Activated CD4-positive, alpha-beta T cell treated with anti-CD3 and anti-CD28 coated beads, Interleukin-2, amount 10 ng/mL, durations not matched to agents 7 days and 5 days (primary cell): ENCODE measurements at regions not wholly inside any gene's neighbourhood (a gene's known extent, or its start where the extent isn't known, plus 50 kb on each side); places are given as distances from the start of the nearest gene placed in this dataset.

Experiments
- CTCF ChIA-PET: fragments of 350-600 bp; sonication (Branson Sonifier 250); formaldehyde crosslinking; loops from one replicate; lab custom pipeline; 2021; ENCODE audit warnings: antibody characterized with exemption; lab: Charles Lee
- POLR2A ChIA-PET: fragments of 350-600 bp; sonication (Branson Sonifier 250); formaldehyde crosslinking; loops from one replicate; lab custom pipeline; 2021; ENCODE audit warnings: antibody characterized with exemption; lab: Charles Lee
- DNase-seq: peaks from one replicate; pipeline ENCODE4 v3.0.0-alpha.2; 2020
- H3K27ac Mint-ChIP-seq: one replicate; pipeline ENCODE4 v1.8.0; 2021; ENCODE audit warnings: mild to moderate bottlenecking, moderate library complexity, mixed read lengths
- H3K27me3 Mint-ChIP-seq: one replicate; pipeline ENCODE4 v1.8.0; 2021; ENCODE audit warnings: mixed read lengths
- H3K36me3 Mint-ChIP-seq: one replicate; pipeline ENCODE4 v1.8.0; 2021; ENCODE audit warnings: low read depth, mixed read lengths
- H3K4me1 Mint-ChIP-seq: one replicate; pipeline ENCODE4 v1.8.0; 2021; ENCODE audit warnings: mixed read lengths
- H3K4me3 Mint-ChIP-seq: one replicate; pipeline ENCODE4 v1.8.0; 2021; ENCODE audit warnings: mild to moderate bottlenecking, moderate library complexity, mixed read lengths
- H3K9me3 Mint-ChIP-seq: one replicate; pipeline ENCODE4 v1.8.0; 2021; ENCODE audit warnings: mixed read lengths

- H3K27me3 Mint-ChIP-seq, result peaks cover 64% of the 10 kb centered on the region
- H3K36me3 Mint-ChIP-seq, result no peaks in the 10 kb centered on the region
- POLR2A ChIA-PET, result interaction anchor here (0.7 kb wide), 1 partner anchor 551 kb away, joined by 3 read pairs; no protein-coding TSS in a partner anchor
- H3K27ac Mint-ChIP-seq, result no peak overlapping the region
- no peak for DNase-seq
- no peak overlapping the region for H3K4me3 Mint-ChIP-seq
- CTCF ChIA-PET, result no interaction called here
- peaks cover 18% of the 10 kb centered on the region for H3K4me1 Mint-ChIP-seq
- no peaks in the 10 kb centered on the region for H3K9me3 Mint-ChIP-seq
These were observed 129.5 kb downstream of the GPX5 start for GRCh38 chr6:28655164-28655563.

- ChIA-PET POLR2A (no interaction called here), CTCF (no interaction called here)
- H3K27me3 Mint-ChIP-seq, result peaks cover 62% of the 10 kb centered on the region
- peaks cover 18% of the 10 kb centered on the region for H3K4me1 Mint-ChIP-seq
- no peak overlapping the region for H3K27ac Mint-ChIP-seq
- H3K4me3 Mint-ChIP-seq, result no peak overlapping the region
- no peak for DNase-seq
- H3K36me3 Mint-ChIP-seq, result no peaks in the 10 kb centered on the region
- no peaks in the 10 kb centered on the region for H3K9me3 Mint-ChIP-seq
These were observed 131.0 kb downstream of the GPX5 start for GRCh38 chr6:28656715-28657114.

- Mint-ChIP-seq H3K4me3 (peak overlapping the region; percentile 71), H3K27me3 (peaks cover 58% of the 10 kb centered on the region), H3K4me1 (peaks cover 18% of the 10 kb centered on the region), H3K9me3 (no peaks in the 10 kb centered on the region), H3K27ac (no peak overlapping the region), H3K36me3 (no peaks in the 10 kb centered on the region)
- ChIA-PET POLR2A (no interaction called here), CTCF (interaction anchor here (1.2 kb wide), 1 partner anchor 51 kb away, joined by 4 read pairs; no protein-coding TSS in a partner anchor)
- DNase-seq, result no peak
These were observed 131.7 kb downstream of the GPX5 start for GRCh38 chr6:28657381-28657768.

GRCh38 chr6:28657769-28658465 lies 132.2 kb downstream of the GPX5 start:
- DNase-seq, result peak; percentile 39
- Mint-ChIP-seq H3K4me1 (peaks cover 18% of the 10 kb centered on the region), H3K36me3 (no peaks in the 10 kb centered on the region), H3K9me3 (no peaks in the 10 kb centered on the region), H3K27me3 (peaks cover 58% of the 10 kb centered on the region), H3K27ac (peak overlapping the region; percentile 68), H3K4me3 (peak overlapping the region; percentile 71)
- POLR2A ChIA-PET, result no interaction called here
- CTCF ChIA-PET, result interaction anchor here (1.2 kb wide), 1 partner anchor 51 kb away, joined by 4 read pairs; no protein-coding TSS in a partner anchor

- Mint-ChIP-seq H3K9me3 (no peaks in the 10 kb centered on the region), H3K36me3 (no peaks in the 10 kb centered on the region), H3K27ac (peak overlapping the region; percentile 68), H3K27me3 (peaks cover 58% of the 10 kb centered on the region), H3K4me3 (peak overlapping the region; percentile 71), H3K4me1 (peaks cover 18% of the 10 kb centered on the region)
- POLR2A ChIA-PET, result no interaction called here
- CTCF ChIA-PET, result interaction anchor here (1.2 kb wide), 1 partner anchor 52 kb away, joined by 4 read pairs; no protein-coding TSS in a partner anchor
- no peak for DNase-seq
These were observed 133.0 kb downstream of the GPX5 start for GRCh38 chr6:28658475-28659249.

DNA sequence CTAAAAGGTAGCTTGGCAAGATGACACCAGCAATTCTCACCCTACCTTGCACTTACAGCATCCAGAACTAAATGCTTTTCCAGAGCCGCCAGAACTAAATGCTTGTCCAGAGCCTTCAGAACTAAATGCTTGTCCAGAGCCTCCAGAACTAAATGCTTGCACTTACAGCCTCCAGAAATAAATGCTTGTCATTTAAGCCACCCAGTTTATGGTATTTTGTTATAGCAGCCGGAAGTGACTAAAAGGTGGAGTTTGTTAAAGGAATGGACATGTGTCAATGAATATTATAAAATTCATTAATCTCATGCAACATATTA lies 133.5 kb downstream of the GPX5 start:
- ChIA-PET CTCF (no interaction called here), POLR2A (no interaction called here)
- Mint-ChIP-seq H3K36me3 (no peaks in the 10 kb centered on the region), H3K4me3 (no peak overlapping the region), H3K4me1 (peaks cover 18% of the 10 kb centered on the region), H3K27me3 (peaks cover 56% of the 10 kb centered on the region), H3K9me3 (no peaks in the 10 kb centered on the region), H3K27ac (no peak overlapping the region)
- no peak for DNase-seq

- H3K27ac Mint-ChIP-seq, result no peak overlapping the region
- ChIA-PET CTCF (no interaction called here), POLR2A (no interaction called here)
- H3K36me3 Mint-ChIP-seq, result no peaks in the 10 kb centered on the region
- DNase-seq, result no peak
- no peaks in the 10 kb centered on the region for H3K9me3 Mint-ChIP-seq
- peaks cover 51% of the 10 kb centered on the region for H3K27me3 Mint-ChIP-seq
- H3K4me1 Mint-ChIP-seq, result peaks cover 18% of the 10 kb centered on the region
- no peak overlapping the region for H3K4me3 Mint-ChIP-seq
These were observed 135.5 kb downstream of the GPX5 start for GRCh38 chr6:28661097-28661713.

DNA sequence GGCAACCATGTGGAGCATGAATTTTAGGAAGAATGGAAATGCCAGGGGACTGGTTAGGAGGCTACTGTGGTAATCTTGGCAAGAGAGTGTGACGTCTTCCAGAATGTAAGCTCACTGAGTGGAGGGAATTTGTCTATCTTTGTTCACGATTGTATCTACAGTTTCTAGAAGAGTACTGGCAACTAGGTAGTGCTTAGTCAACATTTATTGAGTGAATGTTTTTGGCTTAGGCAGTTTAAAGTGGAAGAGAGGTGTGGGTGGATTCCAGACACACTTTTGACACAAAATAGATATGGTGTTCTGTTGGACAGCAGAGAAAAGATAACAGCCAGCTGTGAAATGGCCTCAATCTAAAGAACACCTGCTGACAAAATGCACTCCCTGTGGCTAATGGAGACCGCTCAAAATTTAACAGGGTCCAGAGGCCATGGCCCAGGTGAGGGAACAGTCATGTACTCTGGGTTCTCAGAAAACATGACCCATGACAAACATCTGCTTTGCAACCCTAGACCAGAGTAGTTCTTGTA lies 139.3 kb downstream of the GPX5 start:
- H3K27me3 Mint-ChIP-seq, result peaks cover 22% of the 10 kb centered on the region
- DNase-seq, result no peak
- H3K4me1 Mint-ChIP-seq, result no peaks in the 10 kb centered on the region
- CTCF ChIA-PET, result no interaction called here
- H3K27ac Mint-ChIP-seq, result no peak overlapping the region
- no peaks in the 10 kb centered on the region for H3K9me3 Mint-ChIP-seq
- H3K36me3 Mint-ChIP-seq, result no peaks in the 10 kb centered on the region
- POLR2A ChIA-PET, result no interaction called here
- H3K4me3 Mint-ChIP-seq, result no peak overlapping the region

DNA sequence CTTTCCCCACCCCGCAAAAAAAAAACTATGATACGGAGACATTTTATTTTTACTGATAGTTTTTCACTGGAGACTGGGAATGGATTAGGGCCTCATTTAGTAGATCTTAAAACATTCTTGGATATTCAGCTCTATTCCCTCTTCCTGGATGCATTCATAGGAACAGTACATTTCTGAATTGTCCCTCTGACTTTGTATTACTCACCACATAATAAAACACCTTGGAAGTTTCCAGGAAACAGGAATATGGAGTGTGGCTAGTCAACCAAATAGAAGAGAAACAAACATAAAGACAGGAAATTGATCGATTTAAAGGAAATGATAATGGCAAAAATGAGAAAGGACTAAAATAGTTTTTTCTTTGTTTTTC lies 147.7 kb downstream of the GPX5 start:
- peaks cover 53% of the 10 kb centered on the region for H3K27me3 Mint-ChIP-seq
- CTCF ChIA-PET, result interaction anchor here (0.6 to 0.7 kb wide), 2 partner anchors 165 to 593 kb away, joined by 3 to 4 read pairs; no protein-coding TSS in a partner anchor
- H3K4me3 Mint-ChIP-seq, result peak overlapping the region; percentile 68
- H3K36me3 Mint-ChIP-seq, result no peaks in the 10 kb centered on the region
- POLR2A ChIA-PET, result no interaction called here
- H3K4me1 Mint-ChIP-seq, result peaks cover 14% of the 10 kb centered on the region
- DNase-seq, result no peak
- peaks cover 2% of the 10 kb centered on the region for H3K9me3 Mint-ChIP-seq
- H3K27ac Mint-ChIP-seq, result no peak overlapping the region

GRCh38 chr6:28673787-28674671 lies 148.3 kb downstream of the GPX5 start:
- Mint-ChIP-seq H3K27me3 (peaks cover 56% of the 10 kb centered on the region), H3K9me3 (peaks cover 2% of the 10 kb centered on the region), H3K4me1 (peaks cover 14% of the 10 kb centered on the region), H3K27ac (no peak overlapping the region), H3K36me3 (no peaks in the 10 kb centered on the region), H3K4me3 (peak overlapping the region; percentile 68)
- DNase-seq, result peak; percentile 12
- ChIA-PET CTCF (interaction anchor here (0.7 kb wide), 1 partner anchor 594 kb away, joined by 3 read pairs; no protein-coding TSS in a partner anchor), POLR2A (no interaction called here)

DNA sequence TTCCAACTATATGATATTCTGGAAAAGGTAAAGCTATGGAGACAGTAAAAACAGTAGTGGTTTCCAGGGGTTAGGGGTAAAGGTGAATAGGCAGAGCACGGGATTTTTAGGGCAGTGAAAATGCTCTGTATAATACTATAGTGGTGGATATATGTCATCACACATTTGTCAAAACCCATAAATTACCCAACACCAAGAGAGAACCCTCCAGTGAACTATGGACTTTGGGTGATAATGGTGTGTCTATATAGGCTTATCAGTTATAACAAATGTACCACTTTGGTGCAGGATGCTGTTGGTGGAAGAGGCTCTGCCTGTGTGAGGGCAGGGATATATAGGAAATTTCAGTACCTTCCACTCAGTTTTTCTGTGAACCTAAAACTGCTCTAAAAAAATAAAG lies 149.9 kb downstream of the GPX5 start:
- ChIA-PET POLR2A (no interaction called here), CTCF (interaction anchor here (0.6 kb wide), 1 partner anchor 354 kb away, joined by 3 read pairs; no protein-coding TSS in a partner anchor)
- Mint-ChIP-seq H3K4me3 (no peak overlapping the region), H3K4me1 (peaks cover 14% of the 10 kb centered on the region), H3K27me3 (peaks cover 61% of the 10 kb centered on the region), H3K9me3 (peaks cover 2% of the 10 kb centered on the region), H3K27ac (no peak overlapping the region), H3K36me3 (no peaks in the 10 kb centered on the region)
- DNase-seq, result no peak

DNA sequence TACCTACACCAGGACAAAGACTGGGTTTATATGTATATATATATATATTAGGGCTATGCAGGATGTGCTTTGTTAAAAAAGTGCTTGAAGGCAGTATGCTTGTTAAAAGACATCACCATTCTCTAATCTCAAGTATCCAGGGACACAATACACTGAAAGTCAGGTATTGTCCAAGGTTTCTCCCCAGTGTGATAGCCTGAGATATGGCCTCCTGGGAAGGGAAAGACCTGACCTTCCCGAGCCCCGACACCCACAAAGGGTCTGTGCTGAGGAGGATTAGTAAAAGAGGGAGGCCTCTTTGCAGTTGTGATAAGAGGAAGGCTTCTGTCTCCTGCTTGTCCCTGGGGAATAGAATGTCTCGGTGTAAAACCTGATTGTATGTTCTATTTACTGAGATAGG lies 156.9 kb downstream of the GPX5 start:
- H3K4me3 Mint-ChIP-seq, result no peak overlapping the region
- H3K4me1 Mint-ChIP-seq, result peaks cover 20% of the 10 kb centered on the region
- H3K27me3 Mint-ChIP-seq, result peaks cover 65% of the 10 kb centered on the region
- ChIA-PET CTCF (no interaction called here), POLR2A (no interaction called here)
- no peaks in the 10 kb centered on the region for H3K36me3 Mint-ChIP-seq
- H3K9me3 Mint-ChIP-seq, result no peaks in the 10 kb centered on the region
- no peak for DNase-seq
- no peak overlapping the region for H3K27ac Mint-ChIP-seq
